ENCODE measurements at regions not wholly inside any gene's neighbourhood (a gene's known extent, or its start where the extent isn't known, plus 50 kb on each side); places are given as distances from the start of the nearest gene placed in this dataset.

GRCh38 chrX:15167826-15168225, 102.1 kb downstream of the ASB9 start:
- DNase-seq = no peak
- H3K27me3 ChIP-seq = peaks cover 0 to 3% of the 10 kb centered on the region in 2 donors
- intact Hi-C loops (cut with DNase I; ENCODE audit: low total_unique reads) = no loop called here
- TF ChIP-seq CTCF (IDR thresholded peaks at IDR 0.05) = no peak
- TF ChIP-seq POLR2A (IDR thresholded peaks at IDR 0.05) = no peak
- H3K9me3 ChIP-seq = no peaks in the 10 kb centered on the region
- H3K4me3 ChIP-seq = no peak overlapping the region
- H3K4me1 ChIP-seq = no peaks in the 10 kb centered on the region
- no peak overlapping the region for H3K27ac ChIP-seq
- H3K36me3 ChIP-seq = no peaks in the 10 kb centered on the region

GRCh38 chrX:15165832-15166231, 104.1 kb downstream of the ASB9 start:
- H3K9me3 ChIP-seq = no peaks in the 10 kb centered on the region
- no peak overlapping the region for H3K27ac ChIP-seq
- H3K4me1 ChIP-seq = no peaks in the 10 kb centered on the region
- H3K27me3 ChIP-seq = peaks cover 0 to 3% of the 10 kb centered on the region in 2 donors
- DNase-seq = no peak
- TF ChIP-seq POLR2A (IDR thresholded peaks at IDR 0.05) = no peak
- TF ChIP-seq CTCF (IDR thresholded peaks at IDR 0.05) = no peak
- no peaks in the 10 kb centered on the region for H3K36me3 ChIP-seq
- intact Hi-C loops (cut with DNase I; ENCODE audit: low total_unique reads) = no loop called here
- H3K4me3 ChIP-seq = no peak overlapping the region

GRCh38 chrX:15163131-15163530, 106.8 kb downstream of the ASB9 start:
- Histone ChIP-seq H3K27me3 (no peaks in the 10 kb centered on the region), H3K27ac (no peak overlapping the region), H3K4me3 (no peak overlapping the region), H3K36me3 (no peaks in the 10 kb centered on the region), H3K4me1 (no peaks in the 10 kb centered on the region), H3K9me3 (no peaks in the 10 kb centered on the region)
- TF ChIP-seq CTCF (IDR thresholded peaks at IDR 0.05) (no peak), POLR2A (IDR thresholded peaks at IDR 0.05) (no peak)
- no peak for DNase-seq
- intact Hi-C loops (cut with DNase I; ENCODE audit: low total_unique reads) = no loop called here

GRCh38 chrX:15160558-15161095, 109.3 kb downstream of the ASB9 start:
- Histone ChIP-seq H3K4me1 (no peaks in the 10 kb centered on the region), H3K27me3 (no peaks in the 10 kb centered on the region), H3K9me3 (no peaks in the 10 kb centered on the region), H3K4me3 (no peak overlapping the region), H3K36me3 (no peaks in the 10 kb centered on the region), H3K27ac (no peak overlapping the region)
- intact Hi-C loops (cut with DNase I; ENCODE audit: low total_unique reads) = no loop called here
- no peak for DNase-seq
- TF ChIP-seq CTCF (IDR thresholded peaks at IDR 0.05) (no peak), POLR2A (IDR thresholded peaks at IDR 0.05) (no peak)

- H3K4me3 ChIP-seq = no peak overlapping the region
- no peaks in the 10 kb centered on the region for H3K36me3 ChIP-seq
- TF ChIP-seq POLR2A (IDR thresholded peaks at IDR 0.05) = no peak
- TF ChIP-seq CTCF (IDR thresholded peaks at IDR 0.05) = no peak
- H3K27ac ChIP-seq = no peak overlapping the region
- no peaks in the 10 kb centered on the region for H3K4me1 ChIP-seq
- DNase-seq = no peak
- intact Hi-C loops (cut with DNase I; ENCODE audit: low total_unique reads) = no loop called here
- H3K27me3 ChIP-seq = no peaks in the 10 kb centered on the region
- no peaks in the 10 kb centered on the region for H3K9me3 ChIP-seq
Observed at GRCh38 chrX:15158736-15159406, 111.0 kb downstream of the ASB9 start.
